SK-N-SH treated with all-trans-retinoic acid at 6 μM for 48 hours (cell line): ENCODE measurements at regions not wholly inside any gene's neighbourhood (a gene's known extent, or its start where the extent isn't known, plus 50 kb on each side); places are given as distances from the start of the nearest gene placed in this dataset.

ENCODE experiments used
- ARNTL ChIP-seq: fragments of 450-650 bp; formaldehyde crosslinking; IDR thresholded peaks from 2 replicates; pipeline ENCODE4 v1.5.0; 2020; ENCODE audit warnings: low read depth, mild to moderate bottlenecking, moderate library complexity, borderline replicate concordance
- TOX ChIP-seq: fragments of 250-450 bp; sonication (Bioruptor Pico); IDR thresholded peaks from 2 replicates; pipeline ENCODE4 v1.8.0; 2021; ENCODE audit warnings: mild to moderate bottlenecking, moderate library complexity, borderline replicate concordance
- TSHZ2 ChIP-seq: fragments of 250-450 bp; sonication (Bioruptor Pico); IDR thresholded peaks from 2 replicates; pipeline ENCODE4 v1.5.0; 2020; ENCODE audit warnings: mild to moderate bottlenecking, moderate library complexity
- ZNF565 ChIP-seq: fragments of 450-650 bp; formaldehyde crosslinking; conservative IDR thresholded peaks from 2 replicates; pipeline ENCODE4 v1.5.0; 2020; ENCODE audit warnings: low read depth, mild to moderate bottlenecking, moderate library complexity
- TF ChIP-seq, protein P1 (sequence below): fragments of 250-450 bp; sonication (Bioruptor Pico); IDR thresholded peaks from 2 replicates; pipeline ENCODE4 v1.8.0; 2020; ENCODE audit warnings: mild to moderate bottlenecking, moderate library complexity, borderline replicate concordance

GRCh38 chr20:57983082-57983481 lies 245.4 kb downstream of the ANKRD60 start:
- TF ChIP-seq TSHZ2 (CRISPR knock-in tag) (no peak), ZNF565 (CRISPR knock-in tag) (no peak), ARNTL (no peak), TOX (CRISPR knock-in tag) (no peak)
- TF ChIP-seq, protein P1, sequence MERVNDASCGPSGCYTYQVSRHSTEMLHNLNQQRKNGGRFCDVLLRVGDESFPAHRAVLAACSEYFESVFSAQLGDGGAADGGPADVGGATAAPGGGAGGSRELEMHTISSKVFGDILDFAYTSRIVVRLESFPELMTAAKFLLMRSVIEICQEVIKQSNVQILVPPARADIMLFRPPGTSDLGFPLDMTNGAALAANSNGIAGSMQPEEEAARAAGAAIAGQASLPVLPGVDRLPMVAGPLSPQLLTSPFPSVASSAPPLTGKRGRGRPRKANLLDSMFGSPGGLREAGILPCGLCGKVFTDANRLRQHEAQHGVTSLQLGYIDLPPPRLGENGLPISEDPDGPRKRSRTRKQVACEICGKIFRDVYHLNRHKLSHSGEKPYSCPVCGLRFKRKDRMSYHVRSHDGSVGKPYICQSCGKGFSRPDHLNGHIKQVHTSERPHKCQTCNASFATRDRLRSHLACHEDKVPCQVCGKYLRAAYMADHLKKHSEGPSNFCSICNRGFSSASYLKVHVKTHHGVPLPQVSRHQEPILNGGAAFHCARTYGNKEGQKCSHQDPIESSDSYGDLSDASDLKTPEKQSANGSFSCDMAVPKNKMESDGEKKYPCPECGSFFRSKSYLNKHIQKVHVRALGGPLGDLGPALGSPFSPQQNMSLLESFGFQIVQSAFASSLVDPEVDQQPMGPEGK: no peak
